ENCODE measurements at regions not wholly inside any gene's neighbourhood (a gene's known extent, or its start where the extent isn't known, plus 50 kb on each side); places are given as distances from the start of the nearest gene placed in this dataset.

DNA sequence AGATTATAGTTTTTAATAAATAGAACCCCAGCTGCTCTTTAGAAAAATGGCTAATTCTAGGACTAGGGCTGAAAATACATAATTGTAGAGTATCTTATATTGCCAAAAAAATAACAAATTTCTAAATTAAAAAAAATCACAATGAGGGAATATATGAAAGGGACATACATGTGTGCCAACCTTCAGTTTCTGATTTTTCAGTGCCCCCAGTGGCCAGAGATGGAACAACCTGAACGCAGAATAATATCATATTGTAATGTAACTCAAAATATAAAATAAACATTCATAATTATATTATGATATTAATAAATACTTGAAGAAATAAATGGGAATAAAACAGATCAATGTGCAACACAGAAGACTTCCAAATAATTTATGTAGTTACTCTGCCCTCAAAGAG, 460.5 kb downstream of the ZNF385D start:
- Histone ChIP-seq H3K4me1 (no peaks in the 10 kb centered on the region), H3K9ac (no peak overlapping the region), H3K27ac (no peak overlapping the region), H3K79me2 (ENCODE audit: low read depth) (no peaks in the 10 kb centered on the region), H3F3A (ENCODE audit: low read depth) (no peaks in the 10 kb centered on the region), H3K9me3 (ENCODE audit: low read depth) (no peaks in the 10 kb centered on the region), H3K4me3 (no peak overlapping the region), H3K36me3 (no peaks in the 10 kb centered on the region), H4K20me1 (ENCODE audit: low read depth) (no peaks in the 10 kb centered on the region), H2AFZ (replicated peaks) (no peak overlapping the region), H3K4me2 (no peak overlapping the region), H3K27me3 (no peaks in the 10 kb centered on the region)
- Mint-ChIP-seq H3K4me1 (no peaks in the 10 kb centered on the region), H3K9me3 (peaks cover 4% of the 10 kb centered on the region), H3K27ac (no peak overlapping the region), H3K36me3 (no peaks in the 10 kb centered on the region), H3K27me3 (ENCODE audit: insufficient read depth, low read depth) (no peaks in the 10 kb centered on the region), H3K4me3 (no peak overlapping the region)
- TF ChIP-seq, protein P1, sequence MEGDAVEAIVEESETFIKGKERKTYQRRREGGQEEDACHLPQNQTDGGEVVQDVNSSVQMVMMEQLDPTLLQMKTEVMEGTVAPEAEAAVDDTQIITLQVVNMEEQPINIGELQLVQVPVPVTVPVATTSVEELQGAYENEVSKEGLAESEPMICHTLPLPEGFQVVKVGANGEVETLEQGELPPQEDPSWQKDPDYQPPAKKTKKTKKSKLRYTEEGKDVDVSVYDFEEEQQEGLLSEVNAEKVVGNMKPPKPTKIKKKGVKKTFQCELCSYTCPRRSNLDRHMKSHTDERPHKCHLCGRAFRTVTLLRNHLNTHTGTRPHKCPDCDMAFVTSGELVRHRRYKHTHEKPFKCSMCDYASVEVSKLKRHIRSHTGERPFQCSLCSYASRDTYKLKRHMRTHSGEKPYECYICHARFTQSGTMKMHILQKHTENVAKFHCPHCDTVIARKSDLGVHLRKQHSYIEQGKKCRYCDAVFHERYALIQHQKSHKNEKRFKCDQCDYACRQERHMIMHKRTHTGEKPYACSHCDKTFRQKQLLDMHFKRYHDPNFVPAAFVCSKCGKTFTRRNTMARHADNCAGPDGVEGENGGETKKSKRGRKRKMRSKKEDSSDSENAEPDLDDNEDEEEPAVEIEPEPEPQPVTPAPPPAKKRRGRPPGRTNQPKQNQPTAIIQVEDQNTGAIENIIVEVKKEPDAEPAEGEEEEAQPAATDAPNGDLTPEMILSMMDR (IDR thresholded peaks at IDR 0.05): peak; percentile 60
- TF ChIP-seq EZH2 (IDR thresholded peaks at IDR 0.05) (no peak), EZH2phosphoT487 (IDR thresholded peaks at IDR 0.05) (no peak)
- DNase-seq (ENCODE audit: low spot score): no peak

DNA sequence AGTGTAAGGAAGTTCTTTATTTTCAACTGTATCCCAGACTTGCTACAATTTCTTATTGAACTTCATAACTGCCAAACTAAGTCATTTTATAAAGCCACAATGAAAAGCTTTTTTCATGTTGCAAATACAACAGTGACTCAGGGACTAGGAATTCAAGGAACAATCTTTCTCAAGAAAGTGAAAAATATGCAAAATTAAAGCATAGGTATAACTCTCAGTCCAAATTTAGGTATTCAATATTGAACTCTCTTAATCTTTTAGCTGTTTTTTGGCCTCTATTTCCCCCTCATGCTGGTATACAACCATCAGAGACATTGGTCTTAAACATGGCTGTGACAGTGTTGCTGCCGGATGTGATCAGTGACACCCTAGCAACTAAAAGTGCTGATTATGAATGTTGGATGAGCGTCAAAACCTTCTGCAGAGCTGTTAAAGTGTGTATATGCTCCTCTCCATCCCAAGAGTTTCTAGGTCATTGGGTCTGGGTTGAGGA, 476.9 kb downstream of the ZNF385D start:
- Histone ChIP-seq H3K4me3 (no peak overlapping the region), H3K27ac (no peak overlapping the region), H4K20me1 (ENCODE audit: low read depth) (no peaks in the 10 kb centered on the region), H3K4me1 (no peaks in the 10 kb centered on the region), H3K36me3 (no peaks in the 10 kb centered on the region), H3K9ac (no peak overlapping the region), H3K4me2 (no peak overlapping the region), H3K27me3 (no peaks in the 10 kb centered on the region), H3K9me3 (ENCODE audit: low read depth) (no peaks in the 10 kb centered on the region), H3F3A (ENCODE audit: low read depth) (no peaks in the 10 kb centered on the region), H2AFZ (replicated peaks) (no peak overlapping the region), H3K79me2 (ENCODE audit: low read depth) (no peaks in the 10 kb centered on the region)
- Mint-ChIP-seq H3K36me3 (no peaks in the 10 kb centered on the region), H3K27me3 (ENCODE audit: insufficient read depth, low read depth) (peaks cover 5% of the 10 kb centered on the region), H3K9me3 (no peaks in the 10 kb centered on the region), H3K4me3 (no peak overlapping the region), H3K4me1 (no peaks in the 10 kb centered on the region), H3K27ac (no peak overlapping the region)
- DNase-seq (ENCODE audit: low spot score): no peak
- no peak for TF ChIP-seq EZH2 (IDR thresholded peaks at IDR 0.05)
- TF ChIP-seq EZH2phosphoT487 (IDR thresholded peaks at IDR 0.05): no peak
- TF ChIP-seq, protein P1 (IDR thresholded peaks at IDR 0.05): no peak

DNA sequence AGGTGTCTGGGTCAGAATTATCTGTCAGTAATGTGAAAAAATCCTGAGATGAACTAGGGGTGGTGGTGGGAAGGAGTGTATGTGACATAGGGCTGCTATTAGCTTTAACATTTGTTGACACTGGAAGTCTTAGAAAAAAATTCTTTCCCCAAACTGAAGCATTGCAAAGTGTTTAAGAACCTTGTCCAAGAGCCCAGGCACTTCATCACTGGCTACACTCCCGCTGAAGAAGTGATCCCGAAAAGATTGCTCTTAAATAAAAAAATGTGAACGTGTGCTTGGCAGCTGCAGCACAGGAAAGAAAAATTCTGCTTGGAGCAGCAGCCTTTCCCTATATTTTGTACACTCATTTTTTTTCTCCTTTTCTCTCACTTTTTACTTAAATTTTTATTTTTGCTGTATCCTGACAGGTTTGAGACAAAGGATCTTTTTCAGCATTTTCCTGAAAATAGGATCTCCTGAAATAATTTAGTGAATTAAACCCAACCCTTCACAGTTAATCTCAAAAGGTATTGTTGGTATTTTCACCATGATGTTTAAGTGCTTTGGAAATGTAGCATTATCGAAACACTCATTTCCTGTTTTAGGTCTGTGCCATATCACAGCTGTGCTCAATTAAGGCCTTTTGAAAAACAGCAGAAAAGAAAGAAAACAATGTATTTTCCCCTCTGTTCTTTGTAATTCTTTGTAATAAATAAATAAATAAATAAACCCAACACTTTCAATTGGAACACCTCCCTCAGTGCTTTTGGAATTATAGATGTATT, 477.6 kb downstream of the ZNF385D start:
- H3K36me3 ChIP-seq: no peaks in the 10 kb centered on the region
- H3F3A ChIP-seq (ENCODE audit: low read depth): no peaks in the 10 kb centered on the region
- no peak for DNase-seq (ENCODE audit: low spot score)
- TF ChIP-seq, protein P1 (IDR thresholded peaks at IDR 0.05): no peak
- no peak for TF ChIP-seq EZH2 (IDR thresholded peaks at IDR 0.05)
- TF ChIP-seq EZH2phosphoT487 (IDR thresholded peaks at IDR 0.05): no peak
- Mint-ChIP-seq H3K4me1 (no peaks in the 10 kb centered on the region), H3K9me3 (no peaks in the 10 kb centered on the region), H3K4me3 (no peak overlapping the region), H3K27me3 (ENCODE audit: insufficient read depth, low read depth) (peaks cover 5% of the 10 kb centered on the region), H3K36me3 (no peaks in the 10 kb centered on the region), H3K27ac (no peak overlapping the region)
- no peaks in the 10 kb centered on the region for H4K20me1 ChIP-seq (ENCODE audit: low read depth)
- H3K4me3 ChIP-seq: no peak overlapping the region
- no peak overlapping the region for H2AFZ ChIP-seq (replicated peaks)
- H3K27me3 ChIP-seq: no peaks in the 10 kb centered on the region
- no peak overlapping the region for H3K27ac ChIP-seq
- H3K4me2 ChIP-seq: no peak overlapping the region
- H3K79me2 ChIP-seq (ENCODE audit: low read depth): no peaks in the 10 kb centered on the region
- no peaks in the 10 kb centered on the region for H3K4me1 ChIP-seq
- H3K9me3 ChIP-seq (ENCODE audit: low read depth): no peaks in the 10 kb centered on the region
- no peak overlapping the region for H3K9ac ChIP-seq
